ENCODE measurements at regions not wholly inside any gene's neighbourhood (a gene's known extent, or its start where the extent isn't known, plus 50 kb on each side); places are given as distances from the start of the nearest gene placed in this dataset.
"Not testable (repeated sequence)": the region's sequence is repeated elsewhere in the genome, so short reads cannot be mapped to it uniquely, and the experiment has no call there.

DNA sequence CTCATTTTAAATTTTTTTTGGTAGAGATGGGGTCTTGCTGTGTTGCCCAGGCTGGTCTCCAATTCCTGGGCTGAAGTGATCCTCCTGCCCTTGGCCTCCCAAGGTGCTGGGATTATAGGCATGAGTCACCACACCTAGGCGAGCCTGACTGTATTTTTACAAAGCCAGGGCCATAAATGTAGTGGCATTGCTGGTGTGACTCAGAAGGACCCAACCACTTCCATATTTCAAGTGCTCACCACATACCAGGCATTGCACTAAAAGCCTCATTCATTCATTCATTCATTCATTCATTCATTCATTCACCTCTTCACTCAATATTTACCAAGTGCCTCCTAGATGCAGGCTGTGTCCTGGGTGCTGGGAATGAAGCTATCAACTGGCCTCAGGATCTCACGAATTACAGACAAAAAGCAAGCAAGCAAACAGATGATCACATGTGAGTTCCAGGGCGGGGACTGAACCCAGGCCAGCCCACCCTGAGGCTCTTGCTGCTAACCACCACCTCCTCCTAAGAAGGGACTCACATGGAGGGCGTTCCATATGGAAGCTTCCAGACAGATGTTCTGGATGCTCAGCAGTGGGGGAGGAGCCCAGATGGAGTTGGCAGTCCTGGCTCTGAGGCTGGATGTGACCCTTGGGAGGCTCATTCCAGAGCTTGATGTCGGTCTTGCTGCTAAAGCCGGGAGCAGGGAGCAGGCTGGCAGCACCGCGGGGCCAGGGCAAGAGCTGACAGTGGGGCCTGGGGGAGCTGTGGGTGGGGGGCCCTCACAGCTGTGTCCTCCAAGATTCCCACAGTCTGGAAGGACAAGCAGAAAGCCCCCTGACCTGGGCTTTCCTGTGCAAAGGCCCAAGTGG, 158.8 kb downstream of the CTTN start:
- DNase-seq, result peak; percentile 36
- in situ Hi-C loops (cut with MboI), result no loop called here
- no peak overlapping the region for H3K4me2 ChIP-seq (ENCODE audit: unreplicated experiment)

DNA sequence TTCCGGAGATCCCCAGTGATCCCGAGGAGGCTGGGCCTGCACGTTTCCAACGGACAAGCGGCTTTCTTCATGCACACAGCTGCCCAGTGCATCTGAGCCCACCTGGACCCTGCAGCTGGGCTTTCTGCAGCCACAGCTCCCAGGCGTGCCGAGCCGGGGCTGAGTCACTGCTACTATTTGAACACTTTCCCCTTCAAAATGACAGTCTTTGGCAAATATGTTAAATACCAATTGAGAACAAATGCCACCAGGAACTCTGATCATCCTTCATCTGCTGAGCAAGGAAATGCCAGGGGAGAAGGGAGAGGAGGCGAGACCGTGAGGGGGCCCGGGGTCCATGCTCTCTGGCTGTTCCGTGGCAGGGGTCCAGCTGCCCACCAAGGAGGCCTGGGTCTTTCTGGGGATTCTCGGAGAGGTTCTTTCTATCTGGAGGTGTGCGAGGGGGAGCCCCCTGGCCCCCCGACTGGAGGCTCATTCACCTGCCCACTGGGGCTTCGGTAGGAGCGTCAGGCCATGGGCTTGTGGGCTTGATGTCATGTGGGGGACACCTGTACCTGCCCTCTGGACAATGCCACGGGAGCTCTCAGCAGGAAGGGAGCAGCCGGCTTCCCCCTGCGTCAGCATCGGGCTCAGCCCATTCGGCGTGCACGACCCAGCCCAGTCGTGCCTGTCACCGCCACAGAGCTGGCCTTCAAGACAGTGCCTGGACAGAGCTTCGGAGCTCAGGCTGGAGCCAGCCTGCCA, 159.6 kb downstream of the CTTN start:
- no peaks in the 10 kb centered on the region for H3K36me3 ChIP-seq (ENCODE audit: low read depth)
- H3F3A ChIP-seq (ENCODE audit: insufficient read depth), result no peaks in the 10 kb centered on the region
- in situ Hi-C loops (cut with MboI), result no loop called here
- no peak for TF ChIP-seq EZH2phosphoT487 (IDR thresholded peaks at IDR 0.05; ENCODE audit: insufficient read depth, low read depth)
- no peak for TF ChIP-seq EZH2 (IDR thresholded peaks at IDR 0.05; ENCODE audit: insufficient read depth, poor library complexity, severe bottlenecking)
- H3K79me2 ChIP-seq (ENCODE audit: insufficient read depth), result no peaks in the 10 kb centered on the region
- no peaks in the 10 kb centered on the region for H3K9me3 ChIP-seq (ENCODE audit: low read depth)
- H3K27me3 ChIP-seq (replicated peaks; ENCODE audit: insufficient read depth), result no peaks in the 10 kb centered on the region
- peak; percentile 16 for DNase-seq
- no peak overlapping the region for H2AFZ ChIP-seq
- H3K9me2 ChIP-seq (ENCODE audit: insufficient read depth), result no peaks in the 10 kb centered on the region
- no peak overlapping the region for H3K9ac ChIP-seq
- no peak overlapping the region for H3K4me3 ChIP-seq
- WGBS, 2 experiments (ENCODE audit: low coverage in 1 of 2, low lambda C conversion rate in 2 of 2, missing lambda C conversion rate in 2 of 2), result 36 to 39% methylated on average over 23 to 27 of the region's 27 CpGs
- no peak overlapping the region for H3K4me2 ChIP-seq (ENCODE audit: unreplicated experiment)
- H3K4me1 ChIP-seq (ENCODE audit: insufficient read depth), result no peaks in the 10 kb centered on the region
- H4K20me1 ChIP-seq (ENCODE audit: insufficient read depth), result no peaks in the 10 kb centered on the region
- no peak overlapping the region for H3K27ac ChIP-seq

More for the DNA sequence above, 158.8 kb downstream of the CTTN start:
- Histone ChIP-seq H2AFZ (no peak overlapping the region), H3K9me2 (ENCODE audit: insufficient read depth) (no peaks in the 10 kb centered on the region), H3K27me3 (replicated peaks; ENCODE audit: insufficient read depth) (no peaks in the 10 kb centered on the region), H3K79me2 (ENCODE audit: insufficient read depth) (no peaks in the 10 kb centered on the region), H4K20me1 (ENCODE audit: insufficient read depth) (no peaks in the 10 kb centered on the region), H3F3A (ENCODE audit: insufficient read depth) (no peaks in the 10 kb centered on the region), H3K36me3 (ENCODE audit: low read depth) (no peaks in the 10 kb centered on the region), H3K4me3 (no peak overlapping the region), H3K9ac (no peak overlapping the region), H3K4me1 (ENCODE audit: insufficient read depth) (no peaks in the 10 kb centered on the region), H3K27ac (no peak overlapping the region), H3K9me3 (ENCODE audit: low read depth) (no peaks in the 10 kb centered on the region)
- 6 to 8% methylated on average over 8 of the region's 8 CpGs for WGBS, 2 experiments (ENCODE audit: low coverage in 1 of 2, low lambda C conversion rate in 2 of 2, missing lambda C conversion rate in 2 of 2)
- TF ChIP-seq EZH2phosphoT487 (IDR thresholded peaks at IDR 0.05; ENCODE audit: insufficient read depth, low read depth) (no peak), EZH2 (IDR thresholded peaks at IDR 0.05; ENCODE audit: insufficient read depth, poor library complexity, severe bottlenecking) (no peak)

DNA sequence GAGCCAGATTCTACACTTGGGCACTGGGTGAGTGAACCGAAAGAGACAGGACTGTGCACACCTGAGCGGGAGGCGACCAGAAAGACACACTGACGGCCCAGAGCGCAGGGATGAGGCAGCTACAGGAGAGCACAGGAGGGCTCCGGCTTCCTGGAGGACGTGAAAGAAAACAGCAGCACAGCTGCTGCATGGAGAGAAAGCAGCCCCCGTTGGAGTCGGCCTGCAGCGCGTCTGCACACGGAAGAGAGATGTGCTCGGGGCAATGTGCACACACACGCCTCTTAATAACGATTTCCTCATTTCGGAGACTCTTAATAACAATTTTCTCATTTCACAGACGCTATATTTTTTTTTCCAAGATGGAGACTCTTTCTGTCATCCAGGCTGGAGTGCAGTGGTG, 160.4 kb downstream of the CTTN start:
- TF ChIP-seq EZH2phosphoT487 (IDR thresholded peaks at IDR 0.05; ENCODE audit: insufficient read depth, low read depth) (no peak), EZH2 (IDR thresholded peaks at IDR 0.05; ENCODE audit: insufficient read depth, poor library complexity, severe bottlenecking) (no peak)
- H3K4me1 ChIP-seq (ENCODE audit: insufficient read depth), result no peaks in the 10 kb centered on the region
- H3K27ac ChIP-seq, result no peak overlapping the region
- no peak overlapping the region for H3K4me3 ChIP-seq
- in situ Hi-C loops (cut with MboI), result no loop called here
- no peak overlapping the region for H3K4me2 ChIP-seq (ENCODE audit: unreplicated experiment)
- no peaks in the 10 kb centered on the region for H3K9me2 ChIP-seq (ENCODE audit: insufficient read depth)
- no peak for DNase-seq
- no peaks in the 10 kb centered on the region for H3K79me2 ChIP-seq (ENCODE audit: insufficient read depth)
- H2AFZ ChIP-seq, result no peak overlapping the region
- no peaks in the 10 kb centered on the region for H3K9me3 ChIP-seq (ENCODE audit: low read depth)
- no peaks in the 10 kb centered on the region for H3F3A ChIP-seq (ENCODE audit: insufficient read depth)
- H3K9ac ChIP-seq, result no peak overlapping the region
- H4K20me1 ChIP-seq (ENCODE audit: insufficient read depth), result no peaks in the 10 kb centered on the region
- no peaks in the 10 kb centered on the region for H3K36me3 ChIP-seq (ENCODE audit: low read depth)
- 73 to 86% methylated on average over 17 of the region's 17 CpGs for WGBS, 2 experiments (ENCODE audit: low coverage in 1 of 2, low lambda C conversion rate in 2 of 2, missing lambda C conversion rate in 2 of 2)
- no peaks in the 10 kb centered on the region for H3K27me3 ChIP-seq (replicated peaks; ENCODE audit: insufficient read depth)

DNA sequence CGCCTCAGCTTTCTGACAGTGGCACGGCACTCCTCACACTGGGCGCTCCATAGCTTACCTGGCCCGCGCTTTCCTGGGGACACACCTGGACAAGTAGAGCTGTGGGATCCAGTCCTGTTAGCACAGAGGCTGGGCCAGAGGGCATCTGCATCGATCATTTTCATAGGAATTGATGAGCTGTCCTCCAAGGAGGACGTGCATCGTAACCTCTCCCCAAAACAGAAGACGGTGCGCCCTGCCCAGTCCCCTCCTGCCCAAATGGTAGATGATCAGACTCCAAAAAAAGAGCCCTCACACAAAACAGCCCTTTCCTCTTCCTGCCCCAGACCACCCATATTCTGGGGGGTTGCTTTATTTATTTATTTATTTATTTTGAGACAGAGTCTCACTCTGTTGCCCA, 161.2 kb downstream of the CTTN start:
- H3K4me1 ChIP-seq (ENCODE audit: insufficient read depth), result no peaks in the 10 kb centered on the region
- H4K20me1 ChIP-seq (ENCODE audit: insufficient read depth), result no peaks in the 10 kb centered on the region
- TF ChIP-seq EZH2phosphoT487 (IDR thresholded peaks at IDR 0.05; ENCODE audit: insufficient read depth, low read depth) (no peak), EZH2 (IDR thresholded peaks at IDR 0.05; ENCODE audit: insufficient read depth, poor library complexity, severe bottlenecking) (no peak)
- in situ Hi-C loops (cut with MboI), result no loop called here
- no peak overlapping the region for H3K4me2 ChIP-seq (ENCODE audit: unreplicated experiment)
- no peaks in the 10 kb centered on the region for H3K9me2 ChIP-seq (ENCODE audit: insufficient read depth)
- no peaks in the 10 kb centered on the region for H3F3A ChIP-seq (ENCODE audit: insufficient read depth)
- H3K27me3 ChIP-seq (replicated peaks; ENCODE audit: insufficient read depth), result no peaks in the 10 kb centered on the region
- H3K79me2 ChIP-seq (ENCODE audit: insufficient read depth), result no peaks in the 10 kb centered on the region
- H3K36me3 ChIP-seq (ENCODE audit: low read depth), result no peaks in the 10 kb centered on the region
- DNase-seq, result no peak
- no peak overlapping the region for H3K27ac ChIP-seq
- H2AFZ ChIP-seq, result no peak overlapping the region
- no peak overlapping the region for H3K4me3 ChIP-seq
- H3K9me3 ChIP-seq (ENCODE audit: low read depth), result no peaks in the 10 kb centered on the region
- H3K9ac ChIP-seq, result no peak overlapping the region
- WGBS, 2 experiments (ENCODE audit: low coverage in 1 of 2, low lambda C conversion rate in 2 of 2, missing lambda C conversion rate in 2 of 2), result 70% methylated on average over 10 of the region's 10 CpGs

DNA sequence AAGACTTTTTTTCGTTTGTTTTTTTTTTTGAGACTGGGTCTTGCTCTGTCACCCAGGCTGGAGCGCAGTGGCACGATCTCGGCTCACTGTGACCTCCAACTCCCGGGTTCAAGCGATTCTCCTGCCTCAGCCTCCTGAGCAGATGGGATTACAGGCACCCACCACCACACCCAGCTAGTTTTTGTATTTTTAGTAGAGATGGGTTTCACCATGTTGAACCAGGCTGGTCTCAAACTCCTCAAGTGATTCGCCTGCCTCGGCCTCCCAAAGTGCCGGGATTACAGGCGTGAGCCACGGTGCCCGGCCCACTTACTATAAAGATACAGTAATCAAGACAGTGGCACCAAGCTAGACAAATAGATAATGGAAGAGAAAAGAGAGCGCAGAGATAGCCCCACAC, 162.3 kb downstream of the CTTN start:
- H3K9me2 ChIP-seq (ENCODE audit: insufficient read depth); H3K4me1 ChIP-seq (ENCODE audit: insufficient read depth); H4K20me1 ChIP-seq (ENCODE audit: insufficient read depth); H3K36me3 ChIP-seq (ENCODE audit: low read depth); H3K27me3 ChIP-seq (replicated peaks; ENCODE audit: insufficient read depth); H3K4me2 ChIP-seq (ENCODE audit: unreplicated experiment); H3K27ac ChIP-seq; H3K4me3 ChIP-seq; DNase-seq; H3K9ac ChIP-seq; in situ Hi-C loops (cut with MboI); H3K9me3 ChIP-seq (ENCODE audit: low read depth); H3F3A ChIP-seq (ENCODE audit: insufficient read depth); H3K79me2 ChIP-seq (ENCODE audit: insufficient read depth); H2AFZ ChIP-seq: not testable (repeated sequence)
- WGBS, 2 experiments (ENCODE audit: low coverage in 1 of 2, low lambda C conversion rate in 2 of 2, missing lambda C conversion rate in 2 of 2), result 70 to 74% methylated on average over 13 of the region's 13 CpGs

All from GM23248 (cell line).